Urinary bladder (tissue), 3 donors: ENCODE measurements at regions not wholly inside any gene's neighbourhood (a gene's known extent, or its start where the extent isn't known, plus 50 kb on each side); places are given as distances from the start of the nearest gene placed in this dataset.

Experiments used
- DNase-seq: peaks from one replicate; pipeline ENCODE4 v3.0.0-alpha.2; 2015; ENCODE audit errors: extremely low spot score
- H3K27ac ChIP-seq: one replicate; pipeline ENCODE4 v1.5.1; 2013; ENCODE audit warnings: low read depth, mild to moderate bottlenecking, moderate library complexity
- H3K36me3 ChIP-seq: one replicate; pipeline ENCODE4 v1.6.1; 2013; ENCODE audit warnings: mild to moderate bottlenecking, moderate library complexity; ENCODE audit not compliant: insufficient read depth
- H3K4me1 ChIP-seq: one replicate; pipeline ENCODE4 v1.6.1; 2013; ENCODE audit warnings: mild to moderate bottlenecking, moderate library complexity; ENCODE audit not compliant: insufficient read depth
- H3K4me3 ChIP-seq: one replicate; pipeline ENCODE4 v1.5.1; 2013; ENCODE audit warnings: low read depth, low read length
- WGBS: extraction: QIAGEN DNeasy Blood & Tissue Kit; methylation state at CpG from one replicate; pipeline ENCODE4 v1.1.7; 2013; 5-methylcytosine and 5-hydroxymethylcytosine counted together
- donor health status: healthy with polysubstance abuse.
- donor health status: healthy.

DNA sequence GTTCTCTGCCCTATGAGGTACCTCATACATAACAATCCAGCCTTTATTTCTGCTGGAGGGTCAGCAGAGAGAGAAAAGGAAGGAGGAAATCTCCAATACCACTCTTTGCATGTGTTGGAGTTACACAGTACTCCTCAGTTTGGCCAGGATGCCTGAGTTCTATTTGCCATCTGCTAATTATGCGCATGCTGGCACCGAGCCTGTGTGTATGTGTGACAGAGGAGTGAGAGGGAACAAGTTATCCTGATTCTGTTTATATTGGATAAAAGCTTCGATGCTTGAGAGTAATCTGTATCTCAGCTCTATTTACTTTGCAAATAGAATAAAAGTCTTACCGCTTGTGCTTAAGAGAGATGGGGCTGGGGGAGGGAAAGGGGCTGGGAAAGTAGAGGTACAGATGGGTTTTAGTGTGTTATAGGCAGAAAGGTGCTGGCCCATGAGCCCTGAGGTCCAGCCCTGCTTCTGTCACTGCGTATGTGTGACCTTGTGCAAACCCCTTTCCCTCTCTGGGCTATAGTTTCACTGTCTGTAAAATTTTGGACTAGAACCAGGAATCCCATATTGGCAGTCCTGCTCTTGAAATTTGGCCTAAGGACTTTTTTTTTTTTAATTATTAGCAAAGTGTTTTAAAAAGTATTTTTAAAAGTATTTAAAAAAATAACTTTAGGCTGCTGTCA is 54.5 kb upstream of the PLXNA2 start:
- WGBS, result 27% methylated on average over 5 of the region's 5 CpGs
- H3K27ac ChIP-seq, result no peak overlapping the region
- H3K4me3 ChIP-seq, result no peak overlapping the region
- no peak for DNase-seq
- H3K36me3 ChIP-seq, result no peaks in the 10 kb centered on the region
- H3K4me1 ChIP-seq, result no peaks in the 10 kb centered on the region

DNA sequence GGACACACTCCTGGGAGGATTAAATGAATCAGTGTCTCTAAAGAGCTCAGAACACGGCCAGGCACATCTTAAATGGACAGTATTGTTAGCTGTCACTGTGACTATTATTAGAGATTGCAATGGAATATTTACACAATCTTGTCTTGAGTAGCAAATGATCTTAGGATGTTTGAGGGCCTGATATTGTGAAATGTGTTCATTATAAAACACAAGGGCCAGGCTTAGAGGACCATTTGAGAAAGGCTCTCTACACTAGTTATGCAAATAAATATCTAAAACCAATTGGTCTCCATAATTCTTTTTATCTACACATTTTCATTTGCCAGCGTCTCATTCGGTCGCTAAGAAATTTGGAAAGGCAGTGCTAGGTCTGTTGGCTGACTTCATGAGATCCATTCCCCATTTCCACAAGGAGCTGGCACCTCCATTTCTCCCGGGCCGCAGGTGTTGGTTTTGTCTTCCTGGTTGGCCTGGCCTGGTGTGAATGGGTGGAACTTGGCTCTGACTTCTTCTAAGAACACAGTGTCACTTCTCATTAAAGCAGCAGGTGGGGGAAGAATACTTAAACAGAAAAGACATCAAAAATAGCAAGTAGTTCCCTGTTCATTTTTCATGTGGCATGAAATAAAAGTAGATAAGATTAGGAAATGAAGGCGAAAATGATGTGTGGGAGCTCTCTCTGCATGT is 56.0 kb upstream of the PLXNA2 start:
- Histone ChIP-seq H3K4me1 (no peaks in the 10 kb centered on the region), H3K36me3 (no peaks in the 10 kb centered on the region), H3K27ac (no peak overlapping the region), H3K4me3 (no peak overlapping the region)
- 89% methylated on average over 7 of the region's 7 CpGs for WGBS
- DNase-seq, result no peak

DNA sequence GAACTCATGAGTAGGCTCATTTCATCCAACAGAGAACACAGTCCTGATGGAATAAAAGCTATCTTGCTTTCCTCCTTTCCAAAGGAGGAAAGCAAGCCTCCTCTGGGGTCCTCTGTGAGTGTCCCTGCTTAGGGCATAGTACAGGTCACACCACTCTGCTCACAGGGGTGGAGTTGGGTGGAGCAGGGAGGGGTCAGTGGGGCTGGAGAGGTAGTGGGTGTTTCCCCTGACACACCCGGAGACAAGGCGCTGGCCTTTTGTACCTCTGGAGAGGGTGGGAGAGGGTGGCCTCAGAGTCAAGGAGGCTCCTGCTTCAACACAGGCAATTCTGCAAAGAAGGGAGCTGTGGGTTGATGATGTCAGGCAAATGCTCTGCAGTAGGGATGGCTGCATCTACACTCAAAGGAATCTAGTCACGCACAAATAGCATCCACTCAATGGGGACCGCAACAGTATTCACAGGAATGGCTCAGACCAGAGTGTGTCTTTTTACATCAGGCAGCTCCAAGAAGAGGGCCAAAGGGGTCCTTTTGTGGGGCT is 58.6 kb upstream of the PLXNA2 start:
- 93% methylated on average over 4 of the region's 4 CpGs for WGBS
- no peaks in the 10 kb centered on the region for H3K4me1 ChIP-seq
- H3K4me3 ChIP-seq, result no peak overlapping the region

DNA sequence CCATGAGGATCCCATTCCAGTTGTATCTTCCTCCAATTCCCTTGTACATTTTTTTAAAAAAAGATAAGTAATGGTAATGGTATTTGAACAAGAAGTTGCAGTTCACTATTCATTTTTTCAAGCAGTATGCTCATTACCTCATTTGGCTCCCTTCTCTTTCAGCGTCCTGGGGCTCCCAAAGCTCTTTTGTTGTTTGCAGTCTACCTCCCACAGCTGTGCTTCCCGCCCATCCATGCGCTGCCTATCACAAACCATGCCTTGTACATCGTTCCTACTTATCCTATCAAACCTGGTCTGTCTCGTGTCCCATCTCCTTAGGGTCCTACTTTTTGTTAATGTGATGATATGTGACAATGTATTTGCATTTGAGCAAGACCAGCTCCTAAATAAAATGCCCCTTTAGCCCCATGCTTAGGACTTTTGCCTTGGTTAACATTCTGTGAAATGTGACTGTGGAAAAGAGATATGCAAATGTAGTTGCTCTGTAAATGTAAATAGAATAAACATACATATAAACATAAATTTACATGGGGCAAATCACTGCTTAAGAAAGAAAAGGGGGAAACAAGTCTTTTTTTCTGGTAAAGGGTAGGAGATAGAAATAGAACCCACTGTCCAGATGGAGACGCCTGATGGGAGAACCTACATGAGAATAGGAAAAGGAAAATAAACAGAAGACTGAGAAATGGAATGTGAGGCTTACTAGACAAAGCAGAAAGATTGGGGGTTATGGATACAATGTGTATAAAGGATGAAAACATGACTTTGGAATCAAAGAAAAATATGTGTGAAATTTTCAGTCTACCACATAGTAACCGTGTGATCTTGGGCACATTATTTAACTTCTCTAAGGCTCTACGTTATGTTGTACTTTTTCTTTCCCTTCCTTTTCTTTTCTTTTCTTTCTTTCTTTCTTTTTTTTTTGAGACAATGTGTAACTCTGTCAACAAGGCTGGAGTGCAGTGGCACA is 59.8 kb upstream of the PLXNA2 start:
- DNase-seq, result no peak
- WGBS, result 83% methylated on average over 8 of the region's 8 CpGs
- H3K4me3 ChIP-seq, result no peak overlapping the region
- no peaks in the 10 kb centered on the region for H3K4me1 ChIP-seq
- H3K27ac ChIP-seq, result no peak overlapping the region
- no peaks in the 10 kb centered on the region for H3K36me3 ChIP-seq

More for the DNA sequence above, 58.6 kb upstream of the PLXNA2 start:
- H3K27ac ChIP-seq, result no peak overlapping the region
- no peak for DNase-seq
- no peaks in the 10 kb centered on the region for H3K36me3 ChIP-seq

DNA sequence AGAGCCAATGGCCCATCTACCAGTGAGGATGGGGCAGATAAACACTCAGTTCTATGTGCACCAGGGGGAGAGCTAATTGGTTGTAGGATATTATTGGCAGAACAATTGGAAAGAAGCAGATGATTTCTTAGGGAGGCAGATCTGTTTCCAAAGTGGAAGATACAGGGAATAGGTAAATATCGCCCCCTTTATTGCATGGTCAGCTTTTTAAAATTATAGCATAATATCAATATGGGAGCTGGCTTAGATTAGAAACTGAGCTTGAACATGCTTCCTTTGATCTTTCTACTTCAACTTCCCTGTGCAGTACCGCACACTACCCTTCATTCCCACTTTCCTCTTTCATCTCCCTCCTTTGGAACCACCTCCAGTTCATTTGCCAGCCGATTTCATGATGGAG is 64.0 kb upstream of the PLXNA2 start:
- no peak for DNase-seq
- 92% methylated on average over 3 of the region's 3 CpGs for WGBS
- H3K36me3 ChIP-seq, result no peaks in the 10 kb centered on the region
- H3K27ac ChIP-seq, result no peak overlapping the region
- H3K4me3 ChIP-seq, result no peak overlapping the region
- H3K4me1 ChIP-seq, result no peaks in the 10 kb centered on the region

DNA sequence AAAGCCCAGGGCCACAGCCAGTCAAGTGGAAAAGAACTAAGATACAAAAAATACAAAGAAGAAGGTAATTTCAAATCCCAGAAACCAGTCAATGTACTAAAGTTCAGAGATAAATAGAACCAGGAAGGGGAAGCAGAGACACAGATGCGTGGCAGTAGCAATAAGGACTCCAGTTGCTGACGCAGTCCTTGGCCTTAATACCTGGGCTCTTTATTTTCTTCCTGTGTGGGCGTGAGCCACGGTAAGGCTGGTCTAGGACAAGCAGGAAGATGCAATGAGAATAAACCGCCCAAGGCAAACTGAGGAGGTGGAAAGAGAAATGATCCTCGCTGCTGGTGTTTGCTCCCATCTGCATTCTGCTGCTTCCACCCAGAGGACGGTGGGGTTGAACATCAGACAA is 65.6 kb upstream of the PLXNA2 start:
- DNase-seq, result no peak
- H3K27ac ChIP-seq, result no peak overlapping the region
- no peaks in the 10 kb centered on the region for H3K4me1 ChIP-seq
- no peak overlapping the region for H3K4me3 ChIP-seq
- H3K36me3 ChIP-seq, result no peaks in the 10 kb centered on the region
- 83% methylated on average over 7 of the region's 7 CpGs for WGBS

DNA sequence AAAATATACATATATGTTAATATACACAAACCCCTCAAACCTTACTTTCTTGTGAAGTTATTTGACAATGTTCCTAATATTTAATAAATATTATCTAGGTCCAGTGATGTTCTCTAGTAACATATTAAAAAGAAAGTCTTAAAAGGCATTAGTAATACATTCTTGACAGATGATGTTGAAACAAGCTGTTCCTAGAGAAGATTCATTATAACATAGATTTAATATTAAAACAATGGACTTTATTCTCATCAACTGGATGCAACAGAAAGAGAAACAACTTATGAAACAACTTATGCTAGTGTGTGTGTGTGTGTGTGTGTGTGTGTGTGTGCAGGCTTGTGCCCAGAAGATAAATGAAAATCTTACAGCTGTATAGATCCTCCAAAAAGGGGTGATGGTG is 68.5 kb upstream of the PLXNA2 start:
- H3K4me1 ChIP-seq, result no peaks in the 10 kb centered on the region
- H3K36me3 ChIP-seq, result no peaks in the 10 kb centered on the region
- DNase-seq, result no peak
- H3K4me3 ChIP-seq, result no peak overlapping the region
- H3K27ac ChIP-seq, result no peak overlapping the region

DNA sequence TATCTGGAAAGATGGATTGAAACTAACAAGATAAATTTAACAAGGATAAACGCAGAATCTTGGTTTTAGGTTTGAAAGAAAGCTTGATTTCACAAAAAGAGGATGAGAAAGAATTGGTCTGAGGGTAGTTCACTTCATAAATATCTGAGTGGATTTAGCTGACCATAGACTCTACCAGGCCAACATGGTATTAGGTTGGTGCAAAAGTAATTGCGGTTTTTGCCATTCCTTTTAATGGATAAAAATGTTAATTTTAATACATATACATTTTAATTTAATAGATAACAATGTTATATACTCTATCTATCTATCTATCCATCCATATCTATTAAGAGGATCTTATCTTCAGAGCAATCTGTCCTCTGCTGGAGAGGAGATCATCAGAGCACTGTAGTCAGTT is 70.2 kb upstream of the PLXNA2 start:
- WGBS, result 73% methylated on average over 2 of the region's 2 CpGs
- Histone ChIP-seq H3K4me3 (no peak overlapping the region), H3K4me1 (no peaks in the 10 kb centered on the region), H3K36me3 (no peaks in the 10 kb centered on the region), H3K27ac (no peak overlapping the region)
- no peak for DNase-seq

DNA sequence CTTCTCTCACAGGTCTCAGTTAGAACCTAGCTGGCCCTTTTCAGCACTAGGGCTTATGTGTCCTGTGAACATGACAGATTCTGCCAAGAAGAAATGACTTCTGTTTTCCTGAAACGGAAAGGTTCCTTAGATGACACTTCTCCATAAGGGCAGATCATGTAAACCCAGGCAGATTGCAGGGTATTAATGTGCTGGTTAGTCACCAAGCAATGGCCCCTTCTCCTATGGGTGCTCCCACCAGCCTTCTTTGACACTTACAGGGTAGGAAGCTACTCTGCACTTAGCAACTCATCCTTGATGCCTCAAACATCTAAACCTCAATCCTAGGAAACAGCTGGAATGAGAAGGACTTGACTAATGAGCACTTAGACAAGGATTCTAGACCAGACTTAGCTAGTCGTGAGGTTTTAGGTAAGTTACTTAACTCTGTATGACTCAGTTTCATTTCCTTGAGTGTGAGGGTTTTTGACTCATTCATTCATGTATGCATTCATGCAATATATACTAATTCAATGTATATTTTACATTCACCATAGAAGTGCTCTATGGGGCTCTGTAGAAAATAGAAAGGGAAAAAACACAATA is 74.1 kb upstream of the PLXNA2 start:
- Histone ChIP-seq H3K4me1 (no peaks in the 10 kb centered on the region), H3K27ac (no peak overlapping the region), H3K4me3 (no peak overlapping the region), H3K36me3 (no peaks in the 10 kb centered on the region)
- DNase-seq, result no peak
- 83% methylated on average over 2 of the region's 2 CpGs for WGBS

DNA sequence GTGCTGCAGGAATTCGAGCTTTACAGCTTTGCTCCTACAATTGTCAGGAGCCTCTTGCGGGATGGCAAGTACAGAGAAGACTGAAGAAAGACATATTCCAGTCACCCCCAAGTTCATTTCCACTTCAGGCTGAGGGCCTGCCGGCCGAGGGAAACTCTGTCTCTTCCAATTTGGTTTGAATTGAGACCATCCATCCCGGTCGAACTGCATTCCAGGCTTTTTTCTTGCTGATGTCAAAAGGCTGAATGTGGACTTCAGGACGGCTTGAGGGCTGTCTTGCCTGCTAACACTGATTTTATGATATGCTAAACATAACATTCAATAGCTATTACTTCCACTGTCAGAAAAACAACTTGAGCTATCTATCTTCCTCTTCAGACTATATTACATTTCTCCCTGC is 79.8 kb upstream of the PLXNA2 start:
- WGBS, result 56% methylated on average over 7 of the region's 7 CpGs
- no peaks in the 10 kb centered on the region for H3K4me1 ChIP-seq
- no peak for DNase-seq
- no peaks in the 10 kb centered on the region for H3K36me3 ChIP-seq
- no peak overlapping the region for H3K27ac ChIP-seq
- no peak overlapping the region for H3K4me3 ChIP-seq

DNA sequence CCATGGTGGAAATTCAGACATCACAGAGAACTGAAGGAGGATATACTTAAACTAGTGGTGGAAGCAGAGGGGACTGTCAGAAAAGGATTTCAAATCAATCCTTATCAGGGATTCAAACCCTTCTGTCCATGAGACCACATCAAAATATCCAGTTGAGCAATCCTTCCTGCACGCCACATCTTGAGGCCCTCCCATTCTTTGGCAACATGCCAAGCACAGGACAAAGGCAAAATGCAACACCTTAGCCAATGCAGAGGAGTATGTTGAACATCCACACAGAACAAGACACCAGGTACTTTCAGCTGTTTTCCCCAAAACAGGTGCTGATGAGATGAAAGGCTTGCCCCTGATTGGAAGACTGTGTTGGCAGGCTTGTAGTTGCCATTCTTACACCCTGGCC is 81.8 kb upstream of the PLXNA2 start:
- Histone ChIP-seq H3K4me1 (no peaks in the 10 kb centered on the region), H3K27ac (no peak overlapping the region), H3K36me3 (no peaks in the 10 kb centered on the region), H3K4me3 (no peak overlapping the region)
- DNase-seq, result no peak
- 63% methylated on average over 1 of the region's 1 CpG for WGBS

DNA sequence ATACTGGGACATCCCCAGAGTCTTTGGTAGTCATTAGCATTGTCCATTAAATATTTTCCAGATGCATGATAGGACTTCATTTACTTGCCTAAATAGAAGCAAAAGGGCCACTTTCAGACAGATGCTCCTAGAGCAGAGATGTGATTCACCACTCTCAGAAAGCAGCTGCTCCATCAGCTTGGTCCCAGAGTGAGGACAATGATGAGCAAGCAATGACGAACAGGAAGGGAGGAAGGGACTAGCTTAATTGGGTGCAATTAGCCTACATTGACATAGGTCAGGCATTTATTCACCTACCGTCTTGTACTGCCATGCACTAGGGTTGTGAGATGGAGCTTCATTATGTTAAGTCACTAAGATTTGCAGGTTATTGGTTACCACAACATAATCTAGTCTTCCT is 85.1 kb upstream of the PLXNA2 start:
- 83% methylated on average over 2 of the region's 2 CpGs for WGBS

DNA sequence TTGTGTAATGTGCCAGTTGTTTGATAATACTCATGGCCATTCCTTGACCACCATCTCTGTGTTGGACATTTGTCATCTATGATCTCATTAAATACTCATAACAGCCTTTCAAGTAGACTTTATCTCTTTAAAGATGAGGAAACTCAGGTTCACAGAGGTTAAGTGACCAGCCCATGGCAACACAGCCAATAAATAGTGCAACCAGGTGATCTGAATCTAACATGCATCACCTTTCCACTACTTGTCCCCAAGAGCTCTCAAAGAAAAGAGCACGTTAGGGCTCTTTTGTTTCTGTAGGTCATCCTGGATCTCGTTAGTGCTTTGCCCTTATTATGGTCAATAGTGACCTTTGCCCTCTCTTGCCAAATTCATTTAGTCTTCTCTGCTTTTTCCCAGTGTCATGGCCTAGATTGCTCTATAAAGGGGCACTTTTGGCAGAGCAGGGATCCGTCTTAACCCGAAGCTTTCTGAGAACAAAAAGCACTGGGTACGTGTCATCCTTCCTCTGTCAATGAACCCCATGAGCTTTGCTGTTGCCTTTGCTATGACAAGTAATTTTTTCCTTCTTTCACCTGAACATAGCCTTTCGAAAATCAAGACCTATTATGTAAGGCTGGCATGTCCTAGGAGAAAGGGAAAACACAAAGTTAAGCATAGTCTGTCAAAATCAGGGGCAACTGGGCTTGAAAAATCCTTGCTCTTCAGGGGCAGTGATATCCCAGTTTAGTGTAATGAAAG is 88.0 kb upstream of the PLXNA2 start:
- 69% methylated on average over 6 of the region's 6 CpGs for WGBS

More for the DNA sequence above, 85.1 kb upstream of the PLXNA2 start:
- H3K27ac ChIP-seq, result no peak overlapping the region
- H3K36me3 ChIP-seq, result no peaks in the 10 kb centered on the region
- no peaks in the 10 kb centered on the region for H3K4me1 ChIP-seq
- DNase-seq, result no peak
- H3K4me3 ChIP-seq, result no peak overlapping the region

More for the DNA sequence above, 88.0 kb upstream of the PLXNA2 start:
- Histone ChIP-seq H3K36me3 (no peaks in the 10 kb centered on the region), H3K4me1 (no peaks in the 10 kb centered on the region), H3K4me3 (no peak overlapping the region), H3K27ac (no peak overlapping the region)
- no peak for DNase-seq
